ENCODE measurements at regions not wholly inside any gene's neighbourhood (a gene's known extent, or its start where the extent isn't known, plus 50 kb on each side); places are given as distances from the start of the nearest gene placed in this dataset.

DNA sequence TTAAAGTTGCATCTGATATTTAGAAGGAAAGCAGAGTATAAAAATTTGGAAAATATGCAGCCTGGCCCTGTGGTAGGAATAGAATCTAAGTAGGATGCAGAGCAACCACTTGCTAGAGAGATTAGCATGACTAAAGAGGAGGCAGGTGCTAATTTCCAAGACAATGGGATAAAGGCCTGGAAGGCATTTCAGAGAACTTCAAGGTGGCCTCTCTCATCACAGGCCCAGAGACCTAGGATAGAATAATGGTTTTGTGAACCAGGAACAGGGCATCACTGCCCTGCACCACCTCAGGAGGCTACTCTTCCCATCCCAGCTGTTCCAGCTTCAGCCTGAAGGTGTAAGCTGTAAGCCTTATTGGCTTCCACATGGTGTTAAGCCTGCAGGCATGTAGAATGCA lies 621.7 kb upstream of the HS3ST1 start:
- TF ChIP-seq SUZ12 (IDR thresholded peaks at IDR 0.05; ENCODE audit: extremely low read depth, insufficient read depth, insufficient read length) (no peak), YY1 (IDR thresholded peaks at IDR 0.05; ENCODE audit: insufficient read depth, insufficient read length) (no peak)

Data from NT2/D1 (cell line).